ENCODE measurements at regions not wholly inside any gene's neighbourhood (a gene's known extent, or its start where the extent isn't known, plus 50 kb on each side); places are given as distances from the start of the nearest gene placed in this dataset.

DNA sequence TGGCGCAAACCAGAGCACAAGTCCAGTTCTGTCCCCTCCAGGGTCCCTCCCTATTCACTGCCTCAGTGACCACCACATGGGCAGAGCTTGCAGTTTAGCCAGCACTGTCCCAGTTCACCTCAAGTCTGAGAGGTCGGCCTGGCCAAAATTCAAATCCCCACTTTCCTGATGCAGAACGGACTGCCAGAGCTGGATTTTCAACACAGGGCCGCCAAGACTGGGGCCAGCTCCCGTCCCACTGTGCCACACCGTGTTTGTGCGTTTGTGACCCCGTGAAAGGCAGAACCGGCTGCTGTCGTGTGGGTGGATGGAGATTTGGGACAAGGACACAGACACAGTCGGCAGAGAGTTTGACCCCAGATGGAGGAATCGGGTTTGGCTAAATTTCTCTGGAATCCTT lies 176.7 kb downstream of the URI1 start:
- no peak for TF ChIP-seq ZNF274 (IDR thresholded peaks at IDR 0.05; ENCODE audit: low read depth, low read length)
- H3K4me3 ChIP-seq (ENCODE audit: low read length): no peak overlapping the region

- no peak overlapping the region for H3K4me3 ChIP-seq (ENCODE audit: low read length)
- TF ChIP-seq ZNF274 (IDR thresholded peaks at IDR 0.05; ENCODE audit: low read depth, low read length): no peak
Measured at GRCh38 chr19:30119180-30119908, 177.3 kb downstream of the URI1 start.

DNA sequence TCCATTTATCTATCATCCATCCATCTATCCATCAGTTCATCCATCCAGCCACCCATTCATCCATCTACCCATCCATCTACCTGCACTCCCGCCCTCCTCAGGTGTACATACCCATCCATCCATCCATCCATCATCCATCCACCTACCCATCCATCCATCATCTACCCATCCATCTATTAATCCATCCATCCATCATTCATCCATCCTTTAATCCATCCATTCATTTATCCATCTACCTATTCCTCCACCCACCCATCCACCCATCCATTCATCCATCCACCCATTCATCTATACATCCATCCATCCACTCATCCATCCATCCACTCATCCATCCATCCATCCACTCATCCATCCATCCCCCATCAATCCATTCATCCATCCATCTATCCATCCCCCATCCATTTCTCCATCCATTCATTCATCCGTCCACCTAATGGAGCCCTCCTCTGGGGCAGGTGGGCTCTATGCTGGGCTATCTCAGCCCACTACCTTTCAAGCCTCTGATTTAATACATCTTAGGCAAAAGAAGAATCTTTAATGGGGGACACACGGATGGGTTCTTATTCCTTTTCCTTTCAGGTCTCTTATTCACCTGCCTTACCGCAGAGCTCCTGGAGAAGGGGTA lies 178.9 kb downstream of the URI1 start:
- TF ChIP-seq ZNF274 (IDR thresholded peaks at IDR 0.05; ENCODE audit: low read depth, low read length): no peak
- H3K4me3 ChIP-seq (ENCODE audit: low read length): no peak overlapping the region

DNA sequence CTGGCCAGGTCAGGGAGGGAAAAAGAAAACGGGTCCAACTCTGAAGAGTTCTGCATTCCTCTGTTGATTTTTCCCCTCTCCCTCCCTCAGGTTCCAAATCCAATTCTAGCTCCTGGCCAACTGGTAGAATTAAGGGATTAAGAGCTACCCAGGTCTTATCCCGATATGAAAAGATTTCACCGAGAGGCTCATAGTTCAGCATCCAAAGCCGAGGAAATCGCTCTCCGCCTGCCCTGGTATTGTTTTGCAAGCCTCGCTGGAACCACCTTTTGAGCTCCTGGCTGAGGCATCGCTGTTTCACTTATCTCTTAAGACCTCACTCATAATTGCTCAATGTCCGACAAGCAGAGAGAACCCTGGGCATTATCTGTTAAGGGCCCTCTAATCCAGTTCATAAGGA lies 180.4 kb downstream of the URI1 start:
- H3K4me3 ChIP-seq (ENCODE audit: low read length): no peak overlapping the region
- no peak for TF ChIP-seq ZNF274 (IDR thresholded peaks at IDR 0.05; ENCODE audit: low read depth, low read length)

GRCh38 chr19:30123119-30123518 lies 181.1 kb downstream of the URI1 start:
- no peak overlapping the region for H3K4me3 ChIP-seq (ENCODE audit: low read length)
- no peak for TF ChIP-seq ZNF274 (IDR thresholded peaks at IDR 0.05; ENCODE audit: low read depth, low read length)

- no peak for TF ChIP-seq ZNF274 (IDR thresholded peaks at IDR 0.05; ENCODE audit: low read depth, low read length)
- H3K4me3 ChIP-seq (ENCODE audit: low read length): no peak overlapping the region
Measured at GRCh38 chr19:30123611-30124010, 181.6 kb downstream of the URI1 start.

GRCh38 chr19:30128211-30128610 lies 186.2 kb downstream of the URI1 start:
- no peak overlapping the region for H3K4me3 ChIP-seq (ENCODE audit: low read length)
- TF ChIP-seq ZNF274 (IDR thresholded peaks at IDR 0.05; ENCODE audit: low read depth, low read length): no peak

- TF ChIP-seq ZNF274 (IDR thresholded peaks at IDR 0.05; ENCODE audit: low read depth, low read length): no peak
- no peak overlapping the region for H3K4me3 ChIP-seq (ENCODE audit: low read length)
Measured at GRCh38 chr19:30130356-30131122, 188.5 kb downstream of the URI1 start.

DNA sequence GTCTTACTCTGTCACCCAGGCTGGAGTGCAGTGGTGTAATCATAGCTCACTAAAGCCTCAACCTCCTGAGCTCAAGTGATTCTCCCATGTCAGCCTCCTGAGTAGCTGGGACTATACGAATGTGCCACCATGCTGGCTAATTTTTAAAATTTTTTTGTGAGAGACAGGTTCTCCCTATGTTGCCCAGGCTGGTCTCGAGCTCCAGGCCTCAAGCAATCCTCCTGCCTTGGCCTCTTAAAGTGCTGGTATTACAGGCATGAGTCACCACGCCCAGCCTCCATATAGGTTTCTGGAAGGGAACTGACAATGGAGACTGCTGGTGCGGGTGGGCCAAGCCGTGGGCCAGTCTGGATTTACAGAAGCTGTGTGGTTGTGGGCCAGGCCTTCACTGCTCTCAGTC lies 189.2 kb downstream of the URI1 start:
- H3K4me3 ChIP-seq (ENCODE audit: low read length): no peak overlapping the region
- no peak for TF ChIP-seq ZNF274 (IDR thresholded peaks at IDR 0.05; ENCODE audit: low read depth, low read length)

GRCh38 chr19:30131722-30132291 lies 189.8 kb downstream of the URI1 start:
- H3K4me3 ChIP-seq (ENCODE audit: low read length): no peak overlapping the region
- TF ChIP-seq ZNF274 (IDR thresholded peaks at IDR 0.05; ENCODE audit: low read depth, low read length): no peak

DNA sequence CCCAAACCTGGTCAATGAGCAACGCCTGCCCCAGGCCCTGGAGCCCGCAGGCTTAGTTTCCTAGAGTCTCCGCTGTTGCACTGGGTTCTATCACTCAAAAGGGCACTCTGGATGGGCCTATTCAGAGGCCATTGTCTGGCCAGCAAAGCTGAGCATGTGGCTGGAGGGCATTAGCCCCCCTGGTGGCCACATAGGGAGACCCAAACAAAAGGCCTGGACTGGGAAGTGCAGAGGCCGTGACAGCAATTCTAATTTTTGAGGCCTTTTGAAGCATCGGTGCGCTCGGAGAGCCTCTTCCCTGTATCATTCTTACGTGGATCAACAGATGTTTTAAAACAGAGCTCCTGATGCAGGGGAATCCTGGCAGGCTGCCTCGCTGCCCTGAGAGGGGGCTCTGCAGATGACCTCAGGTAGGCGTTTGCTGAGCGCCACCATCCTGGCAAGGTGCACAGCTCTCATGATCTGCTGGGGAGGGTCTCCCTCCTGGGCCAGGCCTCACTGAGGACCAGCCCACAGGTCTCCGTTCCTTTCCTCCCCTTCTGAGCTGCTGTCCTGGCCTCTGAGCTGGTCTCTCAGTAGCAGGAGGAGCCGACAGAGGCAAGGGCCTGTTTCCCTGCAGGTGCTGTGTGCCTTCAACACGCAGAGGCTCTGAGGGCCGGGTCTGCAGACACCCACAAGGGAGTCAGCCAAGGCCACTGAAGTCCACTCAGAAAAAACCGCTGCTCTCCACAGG lies 190.5 kb downstream of the URI1 start:
- H3K4me3 ChIP-seq (ENCODE audit: low read length): no peak overlapping the region
- no peak for TF ChIP-seq ZNF274 (IDR thresholded peaks at IDR 0.05; ENCODE audit: low read depth, low read length)

- TF ChIP-seq ZNF274 (IDR thresholded peaks at IDR 0.05; ENCODE audit: low read depth, low read length): no peak
- H3K4me3 ChIP-seq (ENCODE audit: low read length): no peak overlapping the region
Measured at GRCh38 chr19:30133803-30134202, 191.8 kb downstream of the URI1 start.

- no peak for TF ChIP-seq ZNF274 (IDR thresholded peaks at IDR 0.05; ENCODE audit: low read depth, low read length)
- H3K4me3 ChIP-seq (ENCODE audit: low read length): no peak overlapping the region
Measured at GRCh38 chr19:30135093-30135757, 193.2 kb downstream of the URI1 start.
